Neural cell (in vitro differentiated cells): ENCODE measurements at regions not wholly inside any gene's neighbourhood (a gene's known extent, or its start where the extent isn't known, plus 50 kb on each side); places are given as distances from the start of the nearest gene placed in this dataset.

ENCODE experiments used
- H2AFZ ChIP-seq: fragments of 200-600, 300-800 bp; sonication (generic), shearing (Covaris generic); 2 replicates; pipeline ENCODE4 v1.6.0; 2014; ENCODE audit warnings: low read depth, mild to moderate bottlenecking, antibody characterized with exemption, low read length, moderate library complexity
- H3F3A ChIP-seq: fragments of 200-600 bp; shearing (Covaris generic); 2 replicates; pipeline ENCODE4 v1.6.1; 2016; ENCODE audit warnings: mild to moderate bottlenecking, moderate library complexity, mixed read lengths, antibody characterized with exemption, low read length; ENCODE audit not compliant: insufficient read depth, poor library complexity, severe bottlenecking
- H3K27ac ChIP-seq: fragments of 200-600, 300-800 bp; sonication (generic), shearing (Covaris generic); 2 replicates; pipeline ENCODE4 v1.5.1; 2014; ENCODE audit warnings: mild to moderate bottlenecking, low read length, moderate library complexity
- H3K27me3 ChIP-seq: fragments of 300-800, 200-600 bp; sonication (generic), shearing (Covaris generic); 2 replicates; pipeline ENCODE4 v1.6.0; 2014; ENCODE audit warnings: mild to moderate bottlenecking, low read depth, low read length, moderate library complexity; ENCODE audit not compliant: insufficient read depth
- H3K36me3 ChIP-seq: fragments of 300-800, 200-600 bp; sonication (generic), shearing (Covaris generic); 2 replicates; pipeline ENCODE4 v1.5.1; 2014; ENCODE audit warnings: mild to moderate bottlenecking, antibody characterized with exemption, low read length, moderate library complexity; ENCODE audit not compliant: insufficient read depth
- H3K4me2 ChIP-seq: fragments of 300-800, 200-600 bp; sonication (generic), shearing (Covaris generic); 2 replicates; pipeline ENCODE4 v1.6.0; 2014; ENCODE audit warnings: mild to moderate bottlenecking, low read length
- H3K4me3 ChIP-seq: fragments of 300-800, 200-600 bp; sonication (generic), shearing (Covaris generic); 2 replicates; pipeline ENCODE4 v1.5.1; 2014; ENCODE audit warnings: mild to moderate bottlenecking, low read length, moderate library complexity
- H3K79me2 ChIP-seq: fragments of 200-600 bp; shearing (Covaris generic); replicated peaks from 2 replicates; pipeline ENCODE4 v1.6.0; 2014; ENCODE audit warnings: mild to moderate bottlenecking, low read length, moderate library complexity; ENCODE audit not compliant: insufficient read depth
- H3K9ac ChIP-seq: fragments of 300-800, 200-600 bp; sonication (generic), shearing (Covaris generic); 2 replicates; pipeline ENCODE4 v1.6.1; 2016; ENCODE audit warnings: mild to moderate bottlenecking, low read length, mixed read lengths
- H3K9me2 ChIP-seq: fragments of 200-600 bp; shearing (Covaris generic); 2 replicates; pipeline ENCODE4 v1.6.1; 2016; ENCODE audit warnings: mild to moderate bottlenecking, low read length, mixed read lengths; ENCODE audit not compliant: insufficient read depth
- H3K9me3 ChIP-seq: fragments of 200-600, 300-800 bp; sonication (generic), shearing (Covaris generic); 2 replicates; pipeline ENCODE4 v1.6.1; 2016; ENCODE audit warnings: mild to moderate bottlenecking, mixed run types, low read length, moderate library complexity, mixed read lengths
- H4K20me1 ChIP-seq: fragments of 200-600 bp; shearing (Covaris generic); 2 replicates; pipeline ENCODE4 v1.6.1; 2016; ENCODE audit warnings: mild to moderate bottlenecking, mixed run types; ENCODE audit not compliant: insufficient read depth
- CTCF ChIP-seq: fragments of 450-650 bp; IDR thresholded peaks from 2 replicates; pipeline ENCODE4 v1.5.1; 2014; ENCODE audit warnings: antibody characterized with exemption, mild to moderate bottlenecking, moderate library complexity; ENCODE audit not compliant: poor library complexity, severe bottlenecking
- EP300 ChIP-seq: fragments of 450-650 bp; conservative IDR thresholded peaks from 2 replicates; pipeline ENCODE4 v1.6.1; 2014; ENCODE audit warnings: antibody characterized with exemption, mild to moderate bottlenecking, moderate library complexity; ENCODE audit not compliant: poor library complexity, severe bottlenecking
- EZH2 ChIP-seq: fragments of 200-600, 300-800 bp; shearing (Covaris generic), sonication (generic); IDR thresholded peaks from 2 replicates; pipeline ENCODE4 v1.6.1; 2014; ENCODE audit warnings: antibody characterized with exemption, low read length, borderline replicate concordance, mild to moderate bottlenecking; ENCODE audit not compliant: insufficient read depth, poor library complexity, severe bottlenecking
- MXI1 ChIP-seq: fragments of 450-650 bp; conservative IDR thresholded peaks from 2 replicates; pipeline ENCODE4 v1.6.1; 2014; ENCODE audit warnings: antibody characterized with exemption, mild to moderate bottlenecking; ENCODE audit not compliant: poor library complexity, severe bottlenecking
- POLR2AphosphoS5 ChIP-seq: IDR thresholded peaks from 2 replicates; pipeline ENCODE4 v1.6.1; 2012
- RAD21 ChIP-seq: fragments of 450-650 bp; conservative IDR thresholded peaks from 2 replicates; pipeline ENCODE4 v1.6.1; 2014; ENCODE audit warnings: antibody characterized with exemption, mild to moderate bottlenecking, moderate library complexity
- REST ChIP-seq: IDR thresholded peaks from 2 replicates; pipeline ENCODE4 v1.6.1; 2012; ENCODE audit warnings: borderline replicate concordance
- SMC3 ChIP-seq: fragments of 450-650 bp; conservative IDR thresholded peaks from 2 replicates; pipeline ENCODE4 v1.6.1; 2014; ENCODE audit warnings: antibody characterized with exemption, mild to moderate bottlenecking, moderate library complexity; ENCODE audit not compliant: poor library complexity
- TAF1 ChIP-seq: IDR thresholded peaks from 2 replicates; pipeline ENCODE4 v1.6.1; 2012; ENCODE audit warnings: low read depth

- Histone ChIP-seq H3K4me3 (no peak overlapping the region), H3K36me3 (no peaks in the 10 kb centered on the region), H3F3A (no peaks in the 10 kb centered on the region), H3K4me2 (no peak overlapping the region), H3K9me2 (no peaks in the 10 kb centered on the region), H3K9ac (no peak overlapping the region), H4K20me1 (no peaks in the 10 kb centered on the region), H3K9me3 (no peaks in the 10 kb centered on the region), H3K79me2 (no peaks in the 10 kb centered on the region), H3K27me3 (no peaks in the 10 kb centered on the region), H2AFZ (no peak overlapping the region), H3K27ac (no peak overlapping the region)
- TF ChIP-seq EP300 (no peak), POLR2AphosphoS5 (no peak), RAD21 (no peak), CTCF (no peak), TAF1 (no peak)
Observed at GRCh38 chrX:42515939-42516338, 262.0 kb downstream of the PPP1R2C start.

GRCh38 chrX:42505016-42505415, 272.9 kb downstream of the PPP1R2C start:
- H3F3A ChIP-seq: no peaks in the 10 kb centered on the region
- H3K27me3 ChIP-seq: no peaks in the 10 kb centered on the region
- H3K79me2 ChIP-seq: no peaks in the 10 kb centered on the region
- no peaks in the 10 kb centered on the region for H3K9me3 ChIP-seq
- H4K20me1 ChIP-seq: no peaks in the 10 kb centered on the region
- no peak overlapping the region for H3K9ac ChIP-seq
- H3K27ac ChIP-seq: no peak overlapping the region
- H3K36me3 ChIP-seq: no peaks in the 10 kb centered on the region
- no peak overlapping the region for H3K4me2 ChIP-seq
- H3K9me2 ChIP-seq: no peaks in the 10 kb centered on the region
- H2AFZ ChIP-seq: no peak overlapping the region
- H3K4me3 ChIP-seq: no peak overlapping the region
- no peak for TF ChIP-seq EP300
- no peak for TF ChIP-seq MXI1
- TF ChIP-seq EZH2: no peak
- TF ChIP-seq TAF1: no peak
- no peak for TF ChIP-seq REST
- no peak for TF ChIP-seq RAD21
- no peak for TF ChIP-seq SMC3
- no peak for TF ChIP-seq POLR2AphosphoS5
- TF ChIP-seq CTCF: no peak
